Astrocyte (in vitro differentiated cells and primary cell): ENCODE measurements at regions not wholly inside any gene's neighbourhood (a gene's known extent, or its start where the extent isn't known, plus 50 kb on each side); places are given as distances from the start of the nearest gene placed in this dataset.

Source experiments
- DNase-seq: peaks from one replicate; pipeline ENCODE4 v3.0.0-alpha.2; 2010; ENCODE audit warnings: low read depth
- FAIRE-seq: peaks from 2 replicates; lab custom pipeline; 2011; peaks lifted over from hg19 to GRCh38; lab: Jason Lieb, UNC
- H2AFZ ChIP-seq: 2 replicates; pipeline ENCODE4 v1.6.0; 2012; ENCODE audit warnings: low read depth, low read length, inconsistent platforms
- H3K27ac ChIP-seq: 2 replicates; pipeline ENCODE4 v1.5.1; 2011; ENCODE audit warnings: low read depth, low read length, inconsistent platforms
- H3K27me3 ChIP-seq: 2 replicates; pipeline ENCODE4 v1.6.0; 2011; ENCODE audit warnings: low read length, inconsistent platforms; ENCODE audit not compliant: insufficient read depth
- H3K36me3 ChIP-seq: 2 replicates; pipeline ENCODE4 v1.5.1; 2011; ENCODE audit warnings: low read length, inconsistent platforms; ENCODE audit not compliant: insufficient read depth
- H3K4me1 ChIP-seq: 2 replicates; pipeline ENCODE4 v1.5.1; 2011; ENCODE audit warnings: low read length, inconsistent platforms; ENCODE audit not compliant: insufficient read depth
- H3K4me2 ChIP-seq: 2 replicates; pipeline ENCODE4 v1.6.0; 2012; ENCODE audit warnings: low read length, inconsistent platforms
- H3K4me3 ChIP-seq: 2 replicates; pipeline ENCODE4 v1.5.1; 2011; ENCODE audit warnings: low read depth, mild to moderate bottlenecking, low read length, inconsistent platforms; ENCODE audit not compliant: insufficient read depth
- H3K79me2 ChIP-seq: 2 replicates; pipeline ENCODE4 v1.6.0; 2012; ENCODE audit warnings: mild to moderate bottlenecking, low read length, inconsistent platforms; ENCODE audit not compliant: insufficient read depth
- H3K9ac ChIP-seq: 2 replicates; pipeline ENCODE4 v1.6.0; 2012; ENCODE audit warnings: mild to moderate bottlenecking, low read length, inconsistent platforms
- H3K9me3 ChIP-seq: 2 replicates; pipeline ENCODE4 v1.5.1; 2012; ENCODE audit warnings: low read depth, mild to moderate bottlenecking, low read length, inconsistent platforms; ENCODE audit not compliant: insufficient read depth
- H4K20me1 ChIP-seq: 2 replicates; pipeline ENCODE4 v1.6.0; 2012; ENCODE audit warnings: low read length, inconsistent platforms; ENCODE audit not compliant: insufficient read depth
- H3K27ac Mint-ChIP-seq: one replicate; pipeline ENCODE4 v1.8.0; 2021; ENCODE audit warnings: mild to moderate bottlenecking, mixed read lengths; ENCODE audit not compliant: unreplicated experiment
- H3K27me3 Mint-ChIP-seq: one replicate; pipeline ENCODE4 v1.8.0; 2021; ENCODE audit warnings: low read depth, mixed read lengths; ENCODE audit not compliant: unreplicated experiment
- H3K36me3 Mint-ChIP-seq: one replicate; pipeline ENCODE4 v1.8.0; 2021; ENCODE audit warnings: low read depth, mixed read lengths; ENCODE audit not compliant: unreplicated experiment
- H3K4me1 Mint-ChIP-seq: one replicate; pipeline ENCODE4 v1.8.0; 2021; ENCODE audit warnings: low read depth, mixed read lengths; ENCODE audit not compliant: unreplicated experiment
- H3K4me3 Mint-ChIP-seq: one replicate; pipeline ENCODE4 v1.8.0; 2021; ENCODE audit warnings: mild to moderate bottlenecking, moderate library complexity, mixed read lengths; ENCODE audit not compliant: unreplicated experiment
- H3K9me3 Mint-ChIP-seq: one replicate; pipeline ENCODE4 v1.8.0; 2021; ENCODE audit warnings: mild to moderate bottlenecking, mixed read lengths; ENCODE audit not compliant: unreplicated experiment
- CTCF ChIP-seq: IDR thresholded peaks from 2 replicates; pipeline ENCODE4 v1.5.1; 2011; ENCODE audit warnings: low read depth, mild to moderate bottlenecking, inconsistent platforms, low read length, moderate library complexity; ENCODE audit not compliant: insufficient read depth
- EZH2 ChIP-seq: IDR thresholded peaks from 2 replicates; pipeline ENCODE4 v1.6.1; 2012; ENCODE audit warnings: mild to moderate bottlenecking, low read length, inconsistent platforms; ENCODE audit not compliant: insufficient read depth

- Histone ChIP-seq H3K9ac (no peak overlapping the region), H3K4me3 (no peak overlapping the region), H3K36me3 (no peaks in the 10 kb centered on the region), H3K27me3 (no peaks in the 10 kb centered on the region), H3K4me2 (no peak overlapping the region), H3K79me2 (no peaks in the 10 kb centered on the region), H2AFZ (no peak overlapping the region), H3K4me1 (no peaks in the 10 kb centered on the region), H4K20me1 (no peaks in the 10 kb centered on the region), H3K27ac (no peak overlapping the region), H3K9me3 (no peaks in the 10 kb centered on the region)
- DNase-seq (peak; percentile 9), FAIRE-seq (no peak)
- Mint-ChIP-seq H3K36me3 (no peaks in the 10 kb centered on the region), H3K4me3 (no peak overlapping the region), H3K27ac (no peak overlapping the region), H3K9me3 (no peaks in the 10 kb centered on the region), H3K4me1 (no peaks in the 10 kb centered on the region), H3K27me3 (no peaks in the 10 kb centered on the region)
- TF ChIP-seq EZH2 (no peak), CTCF (no peak)
These were observed 735.0 kb downstream of the EPHA7 start for GRCh38 chr6:92684386-92684785.

GRCh38 chr6:92683748-92684147 lies 735.6 kb downstream of the EPHA7 start:
- no peak for TF ChIP-seq EZH2
- TF ChIP-seq CTCF, result no peak
- Mint-ChIP-seq H3K9me3 (no peaks in the 10 kb centered on the region), H3K27me3 (no peaks in the 10 kb centered on the region)

GRCh38 chr6:92682516-92683398 lies 736.6 kb downstream of the EPHA7 start:
- Histone ChIP-seq H2AFZ (no peak overlapping the region), H3K36me3 (no peaks in the 10 kb centered on the region), H3K4me2 (no peak overlapping the region), H3K4me1 (no peaks in the 10 kb centered on the region), H3K4me3 (no peak overlapping the region), H3K27ac (no peak overlapping the region), H3K9ac (no peak overlapping the region), H3K27me3 (no peaks in the 10 kb centered on the region), H3K79me2 (no peaks in the 10 kb centered on the region), H4K20me1 (no peaks in the 10 kb centered on the region), H3K9me3 (no peaks in the 10 kb centered on the region)
- TF ChIP-seq CTCF (no peak), EZH2 (no peak)
- no peaks in the 10 kb centered on the region for H3K9me3 Mint-ChIP-seq
- FAIRE-seq (no peak), DNase-seq (no peak)
- H3K27me3 Mint-ChIP-seq, result no peaks in the 10 kb centered on the region
- no peak overlapping the region for H3K4me3 Mint-ChIP-seq
- H3K27ac Mint-ChIP-seq, result no peak overlapping the region
- no peaks in the 10 kb centered on the region for H3K36me3 Mint-ChIP-seq
- no peaks in the 10 kb centered on the region for H3K4me1 Mint-ChIP-seq

More at GRCh38 chr6:92683748-92684147, 735.6 kb downstream of the EPHA7 start:
- DNase-seq, result no peak
- Histone ChIP-seq H3K27me3 (no peaks in the 10 kb centered on the region), H3K9ac (no peak overlapping the region), H3K4me3 (no peak overlapping the region), H3K36me3 (no peaks in the 10 kb centered on the region), H3K4me2 (no peak overlapping the region), H3K4me1 (no peaks in the 10 kb centered on the region), H2AFZ (no peak overlapping the region), H3K9me3 (no peaks in the 10 kb centered on the region), H4K20me1 (no peaks in the 10 kb centered on the region), H3K79me2 (no peaks in the 10 kb centered on the region), H3K27ac (no peak overlapping the region)
- no peak overlapping the region for H3K27ac Mint-ChIP-seq
- no peaks in the 10 kb centered on the region for H3K4me1 Mint-ChIP-seq
- no peak for FAIRE-seq
- no peak overlapping the region for H3K4me3 Mint-ChIP-seq
- no peaks in the 10 kb centered on the region for H3K36me3 Mint-ChIP-seq
